ENCODE measurements at regions not wholly inside any gene's neighbourhood (a gene's known extent, or its start where the extent isn't known, plus 50 kb on each side); places are given as distances from the start of the nearest gene placed in this dataset.

GRCh38 chr11:80383655-80384054 lies 942.8 kb upstream of the TENM4 start:
- Mint-ChIP-seq H3K9me3 (ENCODE audit: unreplicated experiment) (no peaks in the 10 kb centered on the region), H3K4me3 (ENCODE audit: unreplicated experiment) (no peak overlapping the region), H3K27me3 (ENCODE audit: unreplicated experiment) (no peaks in the 10 kb centered on the region), H3K36me3 (ENCODE audit: low read depth, unreplicated experiment) (no peaks in the 10 kb centered on the region), H3K27ac (ENCODE audit: unreplicated experiment) (no peak overlapping the region), H3K4me1 (ENCODE audit: unreplicated experiment) (peaks cover 8% of the 10 kb centered on the region)
- no peak for DNase-seq (ENCODE audit: low spot score)
- no peak for TF ChIP-seq CTCF (IDR thresholded peaks at IDR 0.05; ENCODE audit: unreplicated experiment)

- Mint-ChIP-seq H3K27ac (ENCODE audit: unreplicated experiment) (no peak overlapping the region), H3K4me3 (ENCODE audit: unreplicated experiment) (no peak overlapping the region), H3K9me3 (ENCODE audit: unreplicated experiment) (no peaks in the 10 kb centered on the region), H3K27me3 (ENCODE audit: unreplicated experiment) (no peaks in the 10 kb centered on the region), H3K36me3 (ENCODE audit: low read depth, unreplicated experiment) (no peaks in the 10 kb centered on the region), H3K4me1 (ENCODE audit: unreplicated experiment) (no peaks in the 10 kb centered on the region)
- TF ChIP-seq CTCF (IDR thresholded peaks at IDR 0.05; ENCODE audit: unreplicated experiment), result no peak
- DNase-seq (ENCODE audit: low spot score), result no peak
Measured at GRCh38 chr11:80379620-80380278, 938.9 kb upstream of the TENM4 start.

GRCh38 chr11:80371931-80372330 lies 931.1 kb upstream of the TENM4 start:
- H3K9me3 Mint-ChIP-seq (ENCODE audit: unreplicated experiment), result no peaks in the 10 kb centered on the region
- H3K4me3 Mint-ChIP-seq (ENCODE audit: unreplicated experiment), result no peak overlapping the region
- no peaks in the 10 kb centered on the region for H3K36me3 Mint-ChIP-seq (ENCODE audit: low read depth, unreplicated experiment)
- peaks cover 11% of the 10 kb centered on the region for H3K4me1 Mint-ChIP-seq (ENCODE audit: unreplicated experiment)
- peaks cover 3% of the 10 kb centered on the region for H3K27me3 Mint-ChIP-seq (ENCODE audit: unreplicated experiment)
- no peak overlapping the region for H3K27ac Mint-ChIP-seq (ENCODE audit: unreplicated experiment)
- DNase-seq (ENCODE audit: low spot score), result no peak
- TF ChIP-seq CTCF (IDR thresholded peaks at IDR 0.05; ENCODE audit: unreplicated experiment), result no peak

GRCh38 chr11:80365980-80366379 lies 925.1 kb upstream of the TENM4 start:
- H3K36me3 Mint-ChIP-seq (ENCODE audit: low read depth, unreplicated experiment), result no peaks in the 10 kb centered on the region
- peaks cover 1% of the 10 kb centered on the region for H3K27me3 Mint-ChIP-seq (ENCODE audit: unreplicated experiment)
- no peaks in the 10 kb centered on the region for H3K4me1 Mint-ChIP-seq (ENCODE audit: unreplicated experiment)
- TF ChIP-seq CTCF (IDR thresholded peaks at IDR 0.05; ENCODE audit: unreplicated experiment), result no peak
- no peak overlapping the region for H3K27ac Mint-ChIP-seq (ENCODE audit: unreplicated experiment)
- DNase-seq (ENCODE audit: low spot score), result no peak
- H3K9me3 Mint-ChIP-seq (ENCODE audit: unreplicated experiment), result no peaks in the 10 kb centered on the region
- H3K4me3 Mint-ChIP-seq (ENCODE audit: unreplicated experiment), result no peak overlapping the region

- Mint-ChIP-seq H3K27ac (ENCODE audit: unreplicated experiment) (no peak overlapping the region), H3K4me1 (ENCODE audit: unreplicated experiment) (no peaks in the 10 kb centered on the region), H3K36me3 (ENCODE audit: low read depth, unreplicated experiment) (no peaks in the 10 kb centered on the region), H3K27me3 (ENCODE audit: unreplicated experiment) (peaks cover 1% of the 10 kb centered on the region), H3K4me3 (ENCODE audit: unreplicated experiment) (no peak overlapping the region), H3K9me3 (ENCODE audit: unreplicated experiment) (no peaks in the 10 kb centered on the region)
- DNase-seq (ENCODE audit: low spot score), result no peak
- no peak for TF ChIP-seq CTCF (IDR thresholded peaks at IDR 0.05; ENCODE audit: unreplicated experiment)
Measured at GRCh38 chr11:80365076-80365725, 924.4 kb upstream of the TENM4 start.
